Body of pancreas (tissue), 4 donors: ENCODE measurements at regions not wholly inside any gene's neighbourhood (a gene's known extent, or its start where the extent isn't known, plus 50 kb on each side); places are given as distances from the start of the nearest gene placed in this dataset.

Source experiments
- POLR2A ChIP-seq, 3 donors: fragments of 450-650 bp; IDR thresholded peaks; one replicate each; pipeline ENCODE4 v1.6.1; 2016; ENCODE audit warnings: antibody characterized with exemption in 3 of 3, mild to moderate bottlenecking in 2 of 3
- TF ChIP-seq, protein P1 (sequence below), 7 experiments: fragments of 450-650 bp in 4 of 7; fragments of 200-600 bp in 3 of 7; sonication (generic) in 3 of 7; IDR thresholded peaks; one replicate each; pipeline ENCODE4 v1.5.1; 2016 to 2019; ENCODE audit warnings: antibody characterized with exemption in 7 of 7

DNA sequence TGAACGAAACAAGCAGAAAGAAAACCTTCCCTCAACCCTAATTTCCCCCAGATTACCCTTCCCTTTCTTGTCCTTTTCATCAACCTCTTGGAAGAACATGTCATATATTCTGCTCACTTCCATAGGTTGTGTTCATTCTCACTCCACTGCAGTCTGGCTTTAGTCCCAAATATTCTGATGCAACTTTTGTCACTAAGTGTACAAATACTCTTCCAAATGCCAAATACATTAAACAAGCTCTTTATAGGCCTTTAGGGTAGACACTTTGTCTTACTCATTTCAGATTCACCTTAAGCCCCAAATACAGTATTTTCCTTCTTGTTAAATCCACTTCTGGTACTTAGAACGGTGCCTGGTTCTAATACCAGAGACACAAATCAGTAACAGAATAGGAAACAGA is 406.5 kb upstream of the CDIN1 start:
- TF ChIP-seq, protein P1, sequence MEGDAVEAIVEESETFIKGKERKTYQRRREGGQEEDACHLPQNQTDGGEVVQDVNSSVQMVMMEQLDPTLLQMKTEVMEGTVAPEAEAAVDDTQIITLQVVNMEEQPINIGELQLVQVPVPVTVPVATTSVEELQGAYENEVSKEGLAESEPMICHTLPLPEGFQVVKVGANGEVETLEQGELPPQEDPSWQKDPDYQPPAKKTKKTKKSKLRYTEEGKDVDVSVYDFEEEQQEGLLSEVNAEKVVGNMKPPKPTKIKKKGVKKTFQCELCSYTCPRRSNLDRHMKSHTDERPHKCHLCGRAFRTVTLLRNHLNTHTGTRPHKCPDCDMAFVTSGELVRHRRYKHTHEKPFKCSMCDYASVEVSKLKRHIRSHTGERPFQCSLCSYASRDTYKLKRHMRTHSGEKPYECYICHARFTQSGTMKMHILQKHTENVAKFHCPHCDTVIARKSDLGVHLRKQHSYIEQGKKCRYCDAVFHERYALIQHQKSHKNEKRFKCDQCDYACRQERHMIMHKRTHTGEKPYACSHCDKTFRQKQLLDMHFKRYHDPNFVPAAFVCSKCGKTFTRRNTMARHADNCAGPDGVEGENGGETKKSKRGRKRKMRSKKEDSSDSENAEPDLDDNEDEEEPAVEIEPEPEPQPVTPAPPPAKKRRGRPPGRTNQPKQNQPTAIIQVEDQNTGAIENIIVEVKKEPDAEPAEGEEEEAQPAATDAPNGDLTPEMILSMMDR (IDR thresholded peaks at IDR 0.05) = no peak
- TF ChIP-seq POLR2A (IDR thresholded peaks at IDR 0.05) = no peak
